GM12891 (cell line): ENCODE measurements at regions not wholly inside any gene's neighbourhood (a gene's known extent, or its start where the extent isn't known, plus 50 kb on each side); places are given as distances from the start of the nearest gene placed in this dataset.

Source experiments
- POLR2A ChIP-seq: IDR thresholded peaks from 2 replicates; pipeline ENCODE4 v1.6.1; 2011; ENCODE audit warnings: low read depth, low read length, control low read depth
- POLR2AphosphoS5 ChIP-seq: IDR thresholded peaks from 2 replicates; pipeline ENCODE4 v1.6.1; 2011; ENCODE audit warnings: low read depth, low read length, control low read depth
- TAF1 ChIP-seq: IDR thresholded peaks from 2 replicates; pipeline ENCODE4 v1.6.1; 2011; ENCODE audit warnings: low read depth, low read length, control low read depth

DNA sequence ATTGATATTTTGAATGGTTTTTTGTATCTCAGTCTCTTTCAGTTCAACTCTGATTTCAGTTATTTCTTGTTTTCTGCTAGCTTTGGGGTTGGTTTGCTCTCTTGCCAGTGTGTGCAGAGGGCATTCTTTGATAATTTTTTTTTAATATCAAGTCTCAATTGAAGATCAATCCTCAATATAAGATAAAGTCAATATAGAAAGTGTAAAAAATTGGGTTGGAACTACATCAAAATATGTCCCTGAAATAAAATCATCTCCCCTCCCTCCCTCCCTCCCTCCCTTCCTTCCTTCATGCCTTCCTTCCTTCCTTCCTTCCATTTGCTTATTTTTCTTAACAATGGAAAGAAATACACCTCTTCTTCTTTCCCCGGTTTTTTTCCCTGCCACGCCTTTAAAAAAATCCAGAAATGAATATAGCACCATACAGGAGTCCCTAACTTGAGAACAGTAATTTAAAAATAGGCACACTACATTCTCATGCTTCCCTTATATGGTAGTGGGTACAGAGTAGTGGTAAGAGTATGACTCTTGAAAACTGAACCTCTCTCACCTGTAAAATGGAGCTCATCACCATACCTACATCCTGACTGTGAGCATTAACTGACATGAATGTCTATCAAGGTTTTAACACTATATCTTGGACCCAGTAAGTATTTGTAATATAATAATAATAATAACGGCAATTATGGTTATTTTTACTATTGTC is 221.9 kb downstream of the GIPC2 start:
- TF ChIP-seq POLR2AphosphoS5 (no peak), POLR2A (no peak), TAF1 (no peak)
